GM12878 (cell line): ENCODE measurements at regions not wholly inside any gene's neighbourhood (a gene's known extent, or its start where the extent isn't known, plus 50 kb on each side); places are given as distances from the start of the nearest gene placed in this dataset.

Experiments
- ATAC-seq: fragments of 200-7000 bp; cut with Tn5 transposase; 3 replicates; pipeline ENCODE4 v1.9.1; 2020; ENCODE audit warnings: mild to moderate bottlenecking, moderate library complexity
- BruUV-seq: library from RNA; stranded (reverse); fragments of 400-500 nt; replicated peaks from 2 replicates; lab custom pipeline; 2021; lab: Mats Ljungman, UMichigan
- CTCF ChIA-PET: fragments of 300-600 bp; sonication (Branson Sonifier 250); formaldehyde crosslinking; extraction: SDS; loops from one replicate; lab custom pipeline; 2021; ENCODE audit warnings: inconsistent platforms; lab: Yijun Ruan, JAX
- POLR2A ChIA-PET: fragments of 350-600 bp; formaldehyde crosslinking; extraction: SDS; loops from one replicate; lab custom pipeline; 2021; ENCODE audit warnings: inconsistent platforms; lab: Charles Lee
- RAD21 ChIA-PET: fragments of 300-600 bp; sonication (Branson Sonifier 250); formaldehyde crosslinking; loops from one replicate; lab custom pipeline; 2023; ENCODE audit warnings: antibody characterized with exemption; ENCODE audit not compliant: unreplicated experiment; lab: Charles Lee
- SMC1A ChIA-PET: fragments of 300-600 bp; sonication (Branson Sonifier 250); formaldehyde crosslinking; loops from one replicate; lab custom pipeline; 2023; ENCODE audit not compliant: unreplicated experiment, uncharacterized antibody; lab: Charles Lee
- DNase-seq: peaks from one replicate; pipeline ENCODE4 v3.0.0-alpha.2; 2011; ENCODE audit warnings: low read depth, low spot score
- FAIRE-seq: peaks from 3 replicates; lab custom pipeline; 2011; peaks lifted over from hg19 to GRCh38; lab: Jason Lieb, UNC
- H2AFZ ChIP-seq: 2 replicates; pipeline ENCODE4 v1.6.0; 2011; ENCODE audit warnings: low read depth, low read length, control low read depth; ENCODE audit not compliant: control insufficient read depth
- H3K27ac ChIP-seq: 2 replicates; pipeline ENCODE4 v1.5.1; 2011; ENCODE audit warnings: control low read depth; ENCODE audit not compliant: control insufficient read depth, insufficient read depth
- H3K27me3 ChIP-seq, 2 experiments: replicated peaks in 1 of 2; 2 replicates each; pipeline versions ENCODE4 v1.6.0 to v1.6.1; 2011; ENCODE audit warnings: low read length in 1 of 2; ENCODE audit not compliant: control insufficient read depth in 2 of 2, insufficient read depth in 2 of 2
- H3K36me3 ChIP-seq, 2 experiments: 2 replicates each; pipeline ENCODE4 v1.5.1; 2011; ENCODE audit warnings: low read length in 1 of 2; ENCODE audit not compliant: control insufficient read depth in 2 of 2, insufficient read depth in 2 of 2
- H3K4me1 ChIP-seq: 2 replicates; pipeline ENCODE4 v1.6.1; 2011; ENCODE audit warnings: mild to moderate bottlenecking, low read length, moderate library complexity, mixed read lengths; ENCODE audit not compliant: control insufficient read depth, insufficient read depth
- H3K4me2 ChIP-seq: 2 replicates; pipeline ENCODE4 v1.6.0; 2011; ENCODE audit warnings: control low read depth; ENCODE audit not compliant: control insufficient read depth, insufficient read depth
- H3K4me3 ChIP-seq: fragments of 200-600 bp; sonication (generic); 2 replicates; pipeline ENCODE4 v1.5.1; 2016
- H3K79me2 ChIP-seq: 2 replicates; pipeline ENCODE4 v1.6.0; 2011; ENCODE audit warnings: low read length; ENCODE audit not compliant: control insufficient read depth, insufficient read depth
- H3K9ac ChIP-seq: 2 replicates; pipeline ENCODE4 v1.8.0; 2011; ENCODE audit warnings: low read length, control low read depth, mixed read lengths; ENCODE audit not compliant: control insufficient read depth, insufficient read depth
- H3K9me3 ChIP-seq: replicated peaks from 3 replicates; pipeline ENCODE4 v1.5.1; 2011; ENCODE audit warnings: mild to moderate bottlenecking, low read length; ENCODE audit not compliant: control insufficient read depth, insufficient read depth
- H4K20me1 ChIP-seq: 2 replicates; pipeline ENCODE4 v1.6.0; 2011; ENCODE audit not compliant: control insufficient read depth, insufficient read depth
- CHD2 ChIP-seq: IDR thresholded peaks from 2 replicates; pipeline ENCODE4 v1.6.1; 2011; ENCODE audit warnings: low read depth, low read length, improper control_type of control experiment, borderline replicate concordance
- ELK1 ChIP-seq: IDR thresholded peaks from 2 replicates; pipeline ENCODE4 v1.6.1; 2012; ENCODE audit warnings: low read depth, low read length, improper control_type of control experiment
- JUNB ChIP-seq: IDR thresholded peaks from 2 replicates; pipeline ENCODE4 v1.6.1; 2016; ENCODE audit warnings: antibody characterized with exemption, mild to moderate bottlenecking
- MAX ChIP-seq: IDR thresholded peaks from 2 replicates; pipeline ENCODE4 v1.6.1; 2012; ENCODE audit warnings: low read depth, low read length, improper control_type of control experiment
- MTA2 ChIP-seq: fragments of 450-650 bp; IDR thresholded peaks from 2 replicates; pipeline ENCODE4 v1.6.1; 2016; ENCODE audit warnings: low read depth, mild to moderate bottlenecking, moderate library complexity
- NFIC ChIP-seq: IDR thresholded peaks from 2 replicates; pipeline ENCODE4 v1.6.1; 2012; ENCODE audit warnings: low read depth, mild to moderate bottlenecking, inconsistent platforms, low read length, moderate library complexity
- NR2F1 ChIP-seq: fragments of 450-650 bp; conservative IDR thresholded peaks from 2 replicates; pipeline ENCODE4 v1.6.1; 2017; ENCODE audit warnings: mild to moderate bottlenecking
- WGBS: methylation state at CpG from one replicate; pipeline ENCODE4 v1.1.6; 2016; ENCODE audit warnings: low lambda C conversion rate; ENCODE audit not compliant: insufficient replicate concordance, insufficient coverage; ENCODE audit errors: missing lambda C conversion rate; 5-methylcytosine and 5-hydroxymethylcytosine counted together
- in situ Hi-C: fragments of 300-500 bp; cut with MboI; formaldehyde crosslinking; loops from 9 replicates; pipeline ENCODE4 v1.14.3; 2018; ENCODE audit warnings: mixed read lengths
- intact Hi-C: fragments of 100-400 bp; cut with micrococcal nuclease; formaldehyde crosslinking; loops from one replicate; pipeline ENCODE4 v1.14.2; 2022; ENCODE audit not compliant: unreplicated experiment

DNA sequence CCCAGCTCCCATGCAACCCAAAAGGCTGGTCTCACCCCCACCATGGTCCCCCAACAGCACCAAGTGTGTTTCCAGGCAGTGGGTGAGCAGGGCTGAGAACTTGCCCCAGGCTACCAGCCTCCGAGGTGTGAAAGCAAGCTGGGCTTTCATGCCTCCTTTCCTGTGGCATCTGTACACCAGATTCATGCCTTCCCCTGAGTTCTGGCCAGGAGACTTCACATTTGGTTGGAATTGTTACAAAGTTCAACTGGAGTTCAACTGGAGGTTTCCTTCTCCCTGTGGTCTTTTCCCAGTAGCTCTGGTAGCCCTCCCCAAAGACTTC, 77.6 kb upstream of the RAB40AL start:
- intact Hi-C loops = no loop called here

More for the DNA sequence above, 77.6 kb upstream of the RAB40AL start:
- WGBS = 43% methylated on average over 1 of the region's 1 CpG
- ChIA-PET RAD21 (no interaction called here), SMC1A (interaction anchor here (1.5 kb wide), 1 partner anchor 11 kb away, joined by 3 read pairs; no protein-coding TSS in a partner anchor), CTCF (interaction anchor here (0.7 to 1.0 kb wide), 3 partner anchors 24 to 261 kb away, joined by 3 to 4 read pairs (median 3); partner anchors contain the start of gene ARMCX5), POLR2A (no interaction called here)
- H3K4me3 ChIP-seq = no peak overlapping the region
- H3K9ac ChIP-seq = no peak overlapping the region
- H2AFZ ChIP-seq = no peak overlapping the region
- ATAC-seq = no peak
- H3K4me1 ChIP-seq = no peaks in the 10 kb centered on the region
- H3K79me2 ChIP-seq = no peaks in the 10 kb centered on the region
- H4K20me1 ChIP-seq = no peaks in the 10 kb centered on the region
- H3K27ac ChIP-seq = no peak overlapping the region
- no peak for DNase-seq
- TF ChIP-seq MAX (no peak), MTA2 (no peak), NFIC (no peak), NR2F1 (no peak), CHD2 (no peak), ELK1 (no peak), JUNB (no peak)
- H3K9me3 ChIP-seq = no peaks in the 10 kb centered on the region
- in situ Hi-C loops = loop anchor here (25.0 kb wide), 1 partner anchor 722 kb away; the partner anchor contains the start of genes TCEAL2 and TCEAL6
- no peak overlapping the region for H3K4me2 ChIP-seq
- FAIRE-seq = no peak
- no peaks in the 10 kb centered on the region for H3K36me3 ChIP-seq
- BruUV-seq = no TSS peak
- no peaks in the 10 kb centered on the region for H3K27me3 ChIP-seq
